Upper lobe of left lung (tissue), 6 donors: ENCODE measurements at regions not wholly inside any gene's neighbourhood (a gene's known extent, or its start where the extent isn't known, plus 50 kb on each side); places are given as distances from the start of the nearest gene placed in this dataset.

Source experiments
- ATAC-seq, 2 donors: fragments of 200-7000 bp; cut with Tn5 transposase; one replicate each; pipeline ENCODE4 v1.9.1; 2022; ENCODE audit warnings: mild to moderate bottlenecking in 2 of 2, moderate library complexity in 2 of 2; ENCODE audit not compliant: low FRiP score in 2 of 2
- DNase-seq, 2 donors: peaks; one replicate each; pipeline ENCODE4 v3.0.0-alpha.2; 2019 to 2020
- H3K27ac ChIP-seq, 4 donors: fragments of 200-600 bp; sonication (generic); one replicate each; pipeline ENCODE4 v1.5.1; 2016 to 2019
- H3K27me3 ChIP-seq, 4 donors: fragments of 200-600 bp; sonication (generic); one replicate each; pipeline ENCODE4 v1.5.1; 2017 to 2019
- H3K36me3 ChIP-seq, 4 donors: fragments of 200-600 bp; sonication (generic); one replicate each; pipeline ENCODE4 v1.5.1; 2016 to 2019
- H3K4me1 ChIP-seq, 4 donors: fragments of 200-600 bp; sonication (generic); one replicate each; pipeline ENCODE4 v1.5.1; 2018 to 2019
- H3K4me3 ChIP-seq, 4 donors: fragments of 200-600 bp; sonication (generic); one replicate each; pipeline ENCODE4 v1.5.1; 2017 to 2019; ENCODE audit warnings: mild to moderate bottlenecking in 2 of 4, moderate library complexity in 1 of 4
- H3K9me3 ChIP-seq, 4 donors: fragments of 200-600 bp; sonication (generic); one replicate each; pipeline ENCODE4 v1.5.1; 2018 to 2019
- EP300 ChIP-seq, 4 donors: sonication (generic); formaldehyde crosslinking; IDR thresholded peaks; one replicate each; pipeline ENCODE4 v1.5.1; 2017; ENCODE audit warnings: antibody characterized with exemption in 4 of 4, control low read depth in 2 of 4
- POLR2A ChIP-seq, 4 donors: fragments of 450-650 bp; IDR thresholded peaks; one replicate each; pipeline ENCODE4 v1.5.1; 2016 to 2017; ENCODE audit warnings: antibody characterized with exemption in 4 of 4, mild to moderate bottlenecking in 2 of 4
- POLR2AphosphoS5 ChIP-seq, 2 donors: sonication (generic); formaldehyde crosslinking; IDR thresholded peaks; one replicate each; pipeline ENCODE4 v1.5.1; 2017; ENCODE audit warnings: antibody characterized with exemption in 2 of 2
- WGBS, 2 donors: methylation state at CpG; one replicate each; pipeline ENCODE4 v1.1.5; 2017 to 2018; 5-methylcytosine and 5-hydroxymethylcytosine counted together
- TF ChIP-seq, protein P1 (sequence below), 6 experiments: fragments of 450-650 bp in 4 of 6; fragments of 200-600 bp in 2 of 6; sonication (generic) in 2 of 6; IDR thresholded peaks; one replicate each; pipeline ENCODE4 v1.5.1; 2016 to 2019; ENCODE audit warnings: antibody characterized with exemption in 6 of 6
- donor health status: DM: no; HTN: no; CAD: no; lungs with moderate emphysema.
- donor health status: DM: no; HTN: yes; CAD: no; lungs with severe emphysema.

DNA sequence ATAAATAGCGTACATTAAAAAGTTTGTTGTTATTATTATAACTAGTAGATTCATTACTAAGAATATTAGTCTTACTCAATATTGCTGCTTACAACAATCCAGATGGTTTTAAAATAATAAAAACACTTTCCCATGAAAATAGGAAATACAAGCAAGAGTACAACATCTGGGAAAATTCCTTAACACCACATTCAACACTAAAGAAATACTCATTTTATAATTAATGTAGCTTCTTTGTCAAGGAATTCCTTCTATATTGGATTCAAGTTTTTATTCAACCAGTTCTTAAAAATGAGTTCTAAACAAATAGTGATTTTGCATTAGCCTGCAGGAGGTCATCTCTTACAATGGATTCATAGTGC, 650.3 kb upstream of the SLC35B3 start:
- H3K27ac ChIP-seq = no peak overlapping the region
- DNase-seq (no peak), ATAC-seq (no peak)
- 84% methylated on average over 1 of the region's 1 CpG for WGBS, 2 donors
- no peaks in the 10 kb centered on the region for H3K36me3 ChIP-seq
- TF ChIP-seq, protein P1, sequence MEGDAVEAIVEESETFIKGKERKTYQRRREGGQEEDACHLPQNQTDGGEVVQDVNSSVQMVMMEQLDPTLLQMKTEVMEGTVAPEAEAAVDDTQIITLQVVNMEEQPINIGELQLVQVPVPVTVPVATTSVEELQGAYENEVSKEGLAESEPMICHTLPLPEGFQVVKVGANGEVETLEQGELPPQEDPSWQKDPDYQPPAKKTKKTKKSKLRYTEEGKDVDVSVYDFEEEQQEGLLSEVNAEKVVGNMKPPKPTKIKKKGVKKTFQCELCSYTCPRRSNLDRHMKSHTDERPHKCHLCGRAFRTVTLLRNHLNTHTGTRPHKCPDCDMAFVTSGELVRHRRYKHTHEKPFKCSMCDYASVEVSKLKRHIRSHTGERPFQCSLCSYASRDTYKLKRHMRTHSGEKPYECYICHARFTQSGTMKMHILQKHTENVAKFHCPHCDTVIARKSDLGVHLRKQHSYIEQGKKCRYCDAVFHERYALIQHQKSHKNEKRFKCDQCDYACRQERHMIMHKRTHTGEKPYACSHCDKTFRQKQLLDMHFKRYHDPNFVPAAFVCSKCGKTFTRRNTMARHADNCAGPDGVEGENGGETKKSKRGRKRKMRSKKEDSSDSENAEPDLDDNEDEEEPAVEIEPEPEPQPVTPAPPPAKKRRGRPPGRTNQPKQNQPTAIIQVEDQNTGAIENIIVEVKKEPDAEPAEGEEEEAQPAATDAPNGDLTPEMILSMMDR (IDR thresholded peaks at IDR 0.05) = no peak
- TF ChIP-seq POLR2AphosphoS5 (IDR thresholded peaks at IDR 0.05) (no peak), EP300 (IDR thresholded peaks at IDR 0.05) (no peak), POLR2A (IDR thresholded peaks at IDR 0.05) (no peak)
- H3K4me3 ChIP-seq = no peak overlapping the region
- no peaks in the 10 kb centered on the region for H3K9me3 ChIP-seq
- no peaks in the 10 kb centered on the region for H3K4me1 ChIP-seq
- no peaks in the 10 kb centered on the region for H3K27me3 ChIP-seq

DNA sequence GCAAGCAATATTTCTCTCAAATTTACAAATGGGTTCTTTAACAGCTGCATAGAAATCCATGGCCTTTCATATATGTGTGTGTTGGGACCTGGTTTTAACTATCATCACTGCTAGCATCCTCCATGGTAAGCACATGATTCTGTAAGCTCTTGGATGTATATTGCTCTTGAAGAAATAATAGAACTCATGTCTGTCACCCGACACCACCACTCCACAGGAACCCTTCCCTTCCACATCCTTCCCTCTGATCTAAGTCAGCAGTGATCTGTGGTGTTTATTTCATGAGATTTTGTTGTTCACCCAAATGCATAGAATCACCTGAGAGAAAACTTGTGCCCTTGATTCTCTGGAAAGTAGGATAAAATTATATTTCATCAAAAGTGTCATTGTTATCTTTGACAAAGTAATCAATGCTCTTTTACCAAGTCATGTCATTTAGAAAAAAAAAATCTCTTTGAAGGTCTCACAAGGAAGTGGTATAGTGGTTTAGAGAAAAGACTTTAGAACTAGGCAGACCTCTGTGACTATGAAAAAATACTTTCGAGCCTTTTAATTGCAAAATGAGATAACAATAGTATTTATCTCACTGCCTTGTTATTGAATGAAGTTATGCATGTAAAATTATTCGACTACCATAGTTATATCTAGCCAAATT, 649.8 kb upstream of the SLC35B3 start:
- no peak overlapping the region for H3K4me3 ChIP-seq
- TF ChIP-seq POLR2AphosphoS5 (IDR thresholded peaks at IDR 0.05) (no peak), POLR2A (IDR thresholded peaks at IDR 0.05) (no peak), EP300 (IDR thresholded peaks at IDR 0.05) (no peak)
- TF ChIP-seq, protein P1 (IDR thresholded peaks at IDR 0.05) = no peak
- no peak for DNase-seq
- no peaks in the 10 kb centered on the region for H3K36me3 ChIP-seq
- 63 to 73% methylated on average over 3 of the region's 3 CpGs for WGBS, 2 donors
- H3K27me3 ChIP-seq = no peaks in the 10 kb centered on the region
- H3K4me1 ChIP-seq = no peaks in the 10 kb centered on the region
- H3K27ac ChIP-seq = no peak overlapping the region
- H3K9me3 ChIP-seq = no peaks in the 10 kb centered on the region
- ATAC-seq = no peak

DNA sequence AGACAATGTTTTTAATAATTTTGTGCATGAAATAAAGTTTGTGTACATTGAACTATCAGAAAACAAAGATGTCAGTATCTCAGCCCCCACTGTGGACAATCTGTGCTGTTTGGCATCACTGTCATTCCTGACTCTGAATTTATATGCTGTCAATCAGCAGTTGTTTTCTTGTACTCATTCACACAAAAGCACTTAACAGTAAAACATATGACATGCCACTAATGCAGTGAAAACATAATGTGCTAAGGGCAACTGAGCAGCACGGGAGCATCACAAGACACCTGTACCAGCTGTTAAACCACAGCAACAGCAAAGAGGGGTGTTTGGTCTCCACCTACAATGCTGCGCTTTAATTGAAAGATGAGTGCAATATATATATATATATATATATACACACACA, 647.8 kb upstream of the SLC35B3 start:
- H3K27me3 ChIP-seq = no peaks in the 10 kb centered on the region
- H3K36me3 ChIP-seq = no peaks in the 10 kb centered on the region
- WGBS, 2 donors = 92% methylated on average over 2 of the region's 2 CpGs
- TF ChIP-seq, protein P1 (IDR thresholded peaks at IDR 0.05) = no peak
- TF ChIP-seq EP300 (IDR thresholded peaks at IDR 0.05) (no peak), POLR2AphosphoS5 (IDR thresholded peaks at IDR 0.05) (no peak), POLR2A (IDR thresholded peaks at IDR 0.05) (no peak)
- no peak for ATAC-seq
- H3K4me3 ChIP-seq = no peak overlapping the region
- H3K4me1 ChIP-seq = no peaks in the 10 kb centered on the region
- H3K27ac ChIP-seq = no peak overlapping the region
- DNase-seq = no peak
- H3K9me3 ChIP-seq = no peaks in the 10 kb centered on the region

DNA sequence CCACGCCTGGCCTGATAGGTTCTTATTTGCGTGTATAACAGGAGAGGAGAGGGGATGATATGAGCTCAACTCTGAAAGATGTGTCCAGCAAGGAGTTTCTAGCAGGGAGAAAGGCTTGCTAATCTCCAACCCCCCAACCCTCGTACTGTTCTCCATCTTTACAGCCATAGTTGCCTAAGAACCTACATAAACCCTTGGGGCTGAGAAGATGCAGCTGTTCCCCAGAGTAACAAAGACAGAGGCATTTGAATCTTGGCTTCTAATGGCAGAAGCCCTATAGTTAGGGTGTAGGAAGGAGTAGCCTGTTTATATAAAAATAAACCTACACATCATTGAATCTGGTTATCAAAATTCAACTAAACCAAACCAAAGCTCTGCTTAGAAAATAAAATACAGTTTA, 631.4 kb upstream of the SLC35B3 start:
- H3K27ac ChIP-seq = no peak overlapping the region
- WGBS, 2 donors = 85 to 90% methylated on average over 3 of the region's 3 CpGs
- H3K4me3 ChIP-seq = no peak overlapping the region
- no peak for DNase-seq
- no peak for ATAC-seq
- H3K36me3 ChIP-seq = no peaks in the 10 kb centered on the region
- H3K9me3 ChIP-seq = no peaks in the 10 kb centered on the region
- no peaks in the 10 kb centered on the region for H3K27me3 ChIP-seq
- H3K4me1 ChIP-seq = no peaks in the 10 kb centered on the region
- TF ChIP-seq EP300 (IDR thresholded peaks at IDR 0.05) (no peak), POLR2AphosphoS5 (IDR thresholded peaks at IDR 0.05) (no peak), POLR2A (IDR thresholded peaks at IDR 0.05) (no peak)
- TF ChIP-seq, protein P1 (IDR thresholded peaks at IDR 0.05) = no peak

DNA sequence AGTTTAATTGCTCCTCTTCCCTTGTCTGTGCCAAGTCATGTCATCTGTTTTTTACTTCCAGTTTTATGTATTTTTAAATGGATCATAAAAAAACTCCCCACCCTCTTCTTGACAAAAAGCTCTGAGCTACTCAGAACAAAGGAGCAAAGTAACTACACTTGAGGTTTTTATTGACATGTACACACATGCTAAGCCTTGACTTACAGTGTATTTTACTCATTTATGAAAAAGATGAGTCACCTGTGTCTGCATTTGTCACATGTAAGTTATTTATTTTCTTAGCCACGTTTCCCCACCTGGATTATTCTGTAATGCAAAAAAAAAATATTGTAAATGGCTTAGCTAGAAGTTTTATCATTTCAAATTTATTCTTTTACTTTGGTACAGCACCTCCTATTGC, 628.8 kb upstream of the SLC35B3 start:
- no peak for DNase-seq
- TF ChIP-seq POLR2A (IDR thresholded peaks at IDR 0.05) (no peak), EP300 (IDR thresholded peaks at IDR 0.05) (no peak), POLR2AphosphoS5 (IDR thresholded peaks at IDR 0.05) (no peak)
- TF ChIP-seq, protein P1 (IDR thresholded peaks at IDR 0.05) = no peak
- Histone ChIP-seq H3K27me3 (no peaks in the 10 kb centered on the region), H3K27ac (no peak overlapping the region), H3K4me1 (no peaks in the 10 kb centered on the region), H3K9me3 (no peaks in the 10 kb centered on the region), H3K4me3 (no peak overlapping the region), H3K36me3 (no peaks in the 10 kb centered on the region)
- ATAC-seq = no peak
- 43 to 56% methylated on average over 1 of the region's 1 CpG for WGBS, 2 donors
